ENCODE measurements at regions not wholly inside any gene's neighbourhood (a gene's known extent, or its start where the extent isn't known, plus 50 kb on each side); places are given as distances from the start of the nearest gene placed in this dataset.

DNA sequence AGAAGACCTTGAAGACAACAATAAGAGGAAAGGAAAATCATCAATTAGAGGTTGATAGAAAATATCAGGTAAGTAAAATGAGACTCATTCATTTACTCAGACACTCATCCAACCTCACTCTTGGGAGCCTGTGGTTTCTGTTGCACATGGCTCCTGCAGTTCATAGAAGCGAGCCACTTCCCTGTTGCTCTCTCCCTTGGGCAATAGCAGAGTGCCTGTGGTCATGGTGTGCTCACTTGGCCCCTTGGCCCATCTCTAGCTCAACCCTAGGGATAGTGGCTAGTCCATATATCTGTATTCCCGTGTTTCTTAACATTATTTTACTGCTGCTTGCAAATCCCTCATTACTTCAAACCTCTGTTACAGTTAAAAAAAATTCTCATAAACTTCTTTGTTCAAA is 368.6 kb downstream of the PTPRC start:
- TF ChIP-seq, protein P1, sequence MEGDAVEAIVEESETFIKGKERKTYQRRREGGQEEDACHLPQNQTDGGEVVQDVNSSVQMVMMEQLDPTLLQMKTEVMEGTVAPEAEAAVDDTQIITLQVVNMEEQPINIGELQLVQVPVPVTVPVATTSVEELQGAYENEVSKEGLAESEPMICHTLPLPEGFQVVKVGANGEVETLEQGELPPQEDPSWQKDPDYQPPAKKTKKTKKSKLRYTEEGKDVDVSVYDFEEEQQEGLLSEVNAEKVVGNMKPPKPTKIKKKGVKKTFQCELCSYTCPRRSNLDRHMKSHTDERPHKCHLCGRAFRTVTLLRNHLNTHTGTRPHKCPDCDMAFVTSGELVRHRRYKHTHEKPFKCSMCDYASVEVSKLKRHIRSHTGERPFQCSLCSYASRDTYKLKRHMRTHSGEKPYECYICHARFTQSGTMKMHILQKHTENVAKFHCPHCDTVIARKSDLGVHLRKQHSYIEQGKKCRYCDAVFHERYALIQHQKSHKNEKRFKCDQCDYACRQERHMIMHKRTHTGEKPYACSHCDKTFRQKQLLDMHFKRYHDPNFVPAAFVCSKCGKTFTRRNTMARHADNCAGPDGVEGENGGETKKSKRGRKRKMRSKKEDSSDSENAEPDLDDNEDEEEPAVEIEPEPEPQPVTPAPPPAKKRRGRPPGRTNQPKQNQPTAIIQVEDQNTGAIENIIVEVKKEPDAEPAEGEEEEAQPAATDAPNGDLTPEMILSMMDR (conservative IDR thresholded peaks at IDR 0.05): no peak
- H3K27ac ChIP-seq: no peak overlapping the region

DNA sequence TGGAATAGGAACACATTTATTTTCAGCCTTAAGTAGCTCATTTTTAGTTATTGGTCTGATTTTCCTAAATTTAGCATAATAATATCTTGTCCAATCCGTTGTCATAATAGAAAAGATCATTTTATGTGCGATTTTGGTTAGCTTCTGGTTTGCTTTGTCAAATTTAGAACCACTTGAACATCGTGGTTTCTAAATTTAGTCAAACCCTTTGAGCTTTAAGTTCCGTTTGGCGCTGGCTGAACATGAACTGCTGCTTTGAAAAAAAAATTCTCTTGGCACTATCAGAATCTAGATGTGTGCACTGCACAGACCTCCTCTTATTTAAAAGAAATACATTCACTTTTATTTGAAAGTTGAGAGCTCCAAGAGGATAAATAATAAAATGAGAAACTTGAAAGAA is 370.6 kb downstream of the PTPRC start:
- TF ChIP-seq, protein P1 (conservative IDR thresholded peaks at IDR 0.05): no peak
- H3K27ac ChIP-seq: no peak overlapping the region

DNA sequence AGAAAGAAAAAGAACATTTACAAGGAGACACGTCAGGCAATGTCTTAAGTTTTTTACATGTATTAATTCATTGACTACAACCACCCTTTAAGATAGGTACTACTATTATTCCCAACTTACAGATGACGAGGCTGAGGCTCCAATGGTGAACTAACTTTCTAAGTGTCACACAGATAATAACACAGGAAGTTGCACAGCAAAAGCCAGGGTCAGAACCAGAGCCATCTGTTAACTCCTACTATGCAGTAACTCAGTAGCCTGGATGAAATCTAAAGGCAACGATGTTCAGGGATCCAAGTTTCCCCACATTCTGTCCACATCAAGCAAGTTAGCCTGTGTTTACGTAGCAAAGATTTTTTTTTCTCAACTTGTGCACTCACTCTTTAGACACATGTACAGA is 371.7 kb downstream of the PTPRC start:
- H3K27ac ChIP-seq: no peak overlapping the region
- TF ChIP-seq, protein P1 (conservative IDR thresholded peaks at IDR 0.05): no peak

DNA sequence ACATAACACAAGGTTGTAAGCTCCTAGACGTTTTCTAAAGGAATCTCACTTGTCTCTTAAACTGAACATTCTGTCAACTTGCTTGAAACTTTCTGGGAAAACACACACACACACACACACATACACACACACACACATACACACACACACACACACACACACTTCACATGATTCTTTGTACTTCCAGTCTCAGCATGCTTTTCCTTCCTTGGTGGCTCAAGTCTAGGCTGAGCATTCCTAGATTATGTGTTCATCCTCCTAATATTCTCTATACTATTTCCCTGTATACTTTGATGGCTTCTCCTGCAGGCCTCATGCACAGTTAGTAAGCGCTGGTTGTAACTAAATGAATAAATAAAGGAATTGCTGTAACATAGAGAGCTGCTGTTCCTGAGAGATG is 372.1 kb downstream of the PTPRC start:
- no peak overlapping the region for H3K27ac ChIP-seq
- TF ChIP-seq, protein P1 (conservative IDR thresholded peaks at IDR 0.05): no peak

DNA sequence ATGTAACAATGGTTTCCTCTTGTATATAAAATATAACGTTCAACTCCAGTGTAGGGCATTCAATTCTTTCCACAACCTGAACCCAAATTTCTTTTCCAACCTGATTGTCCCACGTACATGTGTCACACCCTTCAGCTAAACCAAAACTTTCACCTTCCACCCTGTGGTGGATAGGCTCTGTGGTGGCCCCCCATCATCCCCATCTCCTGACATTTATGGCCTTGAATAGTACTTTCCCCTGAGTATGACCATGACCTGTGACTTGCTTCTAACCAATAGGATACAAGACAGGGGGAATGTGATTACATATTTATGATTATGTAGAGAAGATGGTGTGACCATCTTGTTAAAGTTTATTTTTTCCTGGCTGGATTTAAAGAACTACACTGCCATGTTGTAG is 377.0 kb downstream of the PTPRC start:
- TF ChIP-seq, protein P1 (conservative IDR thresholded peaks at IDR 0.05): no peak
- no peak overlapping the region for H3K27ac ChIP-seq

DNA sequence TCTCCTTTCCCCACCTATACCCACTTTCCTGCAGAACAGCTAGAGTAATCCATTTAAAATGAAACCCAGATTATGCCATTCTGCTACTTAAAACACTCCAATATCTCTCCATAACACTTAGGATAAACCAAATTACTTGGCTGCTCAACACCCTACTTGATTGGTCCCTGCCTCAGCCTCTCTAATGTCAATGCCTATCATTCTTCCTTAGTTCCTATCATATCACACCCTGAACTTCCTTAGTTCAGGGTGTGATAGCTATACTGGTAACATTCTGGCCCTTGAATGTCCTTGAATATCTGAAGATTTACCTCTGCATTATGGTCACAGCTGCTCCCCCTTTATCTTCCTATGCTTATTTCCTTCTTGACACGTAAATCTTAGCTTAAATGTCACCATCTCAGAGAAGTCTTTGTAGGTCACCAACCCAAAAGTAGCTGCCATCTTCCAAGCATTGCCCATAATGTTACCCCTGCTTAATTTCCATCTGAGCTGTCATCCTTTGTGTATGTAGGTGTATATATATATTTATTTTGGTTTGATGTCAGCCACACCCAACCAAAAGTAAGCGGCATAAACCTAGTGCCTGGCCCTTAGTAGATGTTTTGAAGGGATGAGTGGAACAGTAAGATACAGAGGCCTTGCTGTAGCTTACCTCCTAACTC is 379.8 kb downstream of the PTPRC start:
- TF ChIP-seq, protein P1 (conservative IDR thresholded peaks at IDR 0.05): no peak
- no peak overlapping the region for H3K27ac ChIP-seq

DNA sequence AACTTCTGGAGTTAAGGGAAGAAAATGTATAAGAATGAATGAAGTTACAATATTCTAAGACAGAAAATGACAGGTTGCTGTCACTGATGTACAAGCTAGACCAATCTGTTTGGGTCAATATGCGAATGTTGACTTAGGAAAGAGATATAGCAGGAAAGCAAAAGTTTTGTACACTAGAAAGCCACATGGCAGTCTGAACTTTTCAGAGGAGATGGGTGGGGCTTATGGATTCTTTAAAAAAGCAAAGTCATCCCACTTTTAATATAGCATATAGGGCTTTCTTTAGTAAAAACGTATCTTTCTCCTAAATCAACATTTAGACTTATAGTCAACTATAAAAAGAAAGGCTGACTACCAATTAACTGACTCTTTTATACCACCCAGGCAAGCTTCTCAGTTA is 381.2 kb downstream of the PTPRC start:
- TF ChIP-seq, protein P1 (conservative IDR thresholded peaks at IDR 0.05): no peak
- no peak overlapping the region for H3K27ac ChIP-seq

Measured in VCaP (cell line).